GM06990 (cell line): ENCODE measurements at regions not wholly inside any gene's neighbourhood (a gene's known extent, or its start where the extent isn't known, plus 50 kb on each side); places are given as distances from the start of the nearest gene placed in this dataset.

Experiments used
- DNase-seq: peaks from one replicate; pipeline ENCODE4 v3.0.0-alpha.2; 2011; ENCODE audit not compliant: insufficient read length; ENCODE audit errors: extremely low read depth
- H3K27me3 ChIP-seq: replicated peaks from 2 replicates; pipeline ENCODE4 v1.6.0; 2011; ENCODE audit warnings: low read length; ENCODE audit not compliant: control insufficient read depth, insufficient read depth
- H3K36me3 ChIP-seq: 2 replicates; pipeline ENCODE4 v1.5.1; 2011; ENCODE audit warnings: low read length; ENCODE audit not compliant: control insufficient read depth, insufficient read depth
- H3K4me3 ChIP-seq: replicated peaks from 2 replicates; pipeline ENCODE4 v1.5.1; 2011; ENCODE audit warnings: low read depth, mild to moderate bottlenecking, control low read depth, low read length
- TF ChIP-seq, protein P1 (sequence below): IDR thresholded peaks from 2 replicates; pipeline ENCODE4 v1.5.1; 2011; ENCODE audit warnings: low read length, control low read depth, mild to moderate bottlenecking, inconsistent platforms; ENCODE audit not compliant: insufficient read depth, poor library complexity, severe bottlenecking

GRCh38 chr3:124267406-124267805 lies 275.5 kb upstream of the ROPN1 start:
- Histone ChIP-seq H3K36me3 (no peaks in the 10 kb centered on the region), H3K4me3 (no peak overlapping the region), H3K27me3 (no peaks in the 10 kb centered on the region)
- DNase-seq = no peak
- TF ChIP-seq, protein P1, sequence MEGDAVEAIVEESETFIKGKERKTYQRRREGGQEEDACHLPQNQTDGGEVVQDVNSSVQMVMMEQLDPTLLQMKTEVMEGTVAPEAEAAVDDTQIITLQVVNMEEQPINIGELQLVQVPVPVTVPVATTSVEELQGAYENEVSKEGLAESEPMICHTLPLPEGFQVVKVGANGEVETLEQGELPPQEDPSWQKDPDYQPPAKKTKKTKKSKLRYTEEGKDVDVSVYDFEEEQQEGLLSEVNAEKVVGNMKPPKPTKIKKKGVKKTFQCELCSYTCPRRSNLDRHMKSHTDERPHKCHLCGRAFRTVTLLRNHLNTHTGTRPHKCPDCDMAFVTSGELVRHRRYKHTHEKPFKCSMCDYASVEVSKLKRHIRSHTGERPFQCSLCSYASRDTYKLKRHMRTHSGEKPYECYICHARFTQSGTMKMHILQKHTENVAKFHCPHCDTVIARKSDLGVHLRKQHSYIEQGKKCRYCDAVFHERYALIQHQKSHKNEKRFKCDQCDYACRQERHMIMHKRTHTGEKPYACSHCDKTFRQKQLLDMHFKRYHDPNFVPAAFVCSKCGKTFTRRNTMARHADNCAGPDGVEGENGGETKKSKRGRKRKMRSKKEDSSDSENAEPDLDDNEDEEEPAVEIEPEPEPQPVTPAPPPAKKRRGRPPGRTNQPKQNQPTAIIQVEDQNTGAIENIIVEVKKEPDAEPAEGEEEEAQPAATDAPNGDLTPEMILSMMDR = no peak

GRCh38 chr3:124268355-124268754 lies 276.4 kb upstream of the ROPN1 start:
- TF ChIP-seq, protein P1 = no peak
- Histone ChIP-seq H3K27me3 (no peaks in the 10 kb centered on the region), H3K4me3 (no peak overlapping the region), H3K36me3 (no peaks in the 10 kb centered on the region)
- no peak for DNase-seq

GRCh38 chr3:124269619-124270018 lies 277.7 kb upstream of the ROPN1 start:
- H3K36me3 ChIP-seq = no peaks in the 10 kb centered on the region
- no peak overlapping the region for H3K4me3 ChIP-seq
- H3K27me3 ChIP-seq = no peaks in the 10 kb centered on the region
- TF ChIP-seq, protein P1 = no peak
- DNase-seq = no peak

- Histone ChIP-seq H3K36me3 (no peaks in the 10 kb centered on the region), H3K27me3 (no peaks in the 10 kb centered on the region), H3K4me3 (no peak overlapping the region)
- no peak for DNase-seq
- TF ChIP-seq, protein P1 = no peak
Measured at GRCh38 chr3:124272605-124273151, 280.8 kb upstream of the ROPN1 start.

DNA sequence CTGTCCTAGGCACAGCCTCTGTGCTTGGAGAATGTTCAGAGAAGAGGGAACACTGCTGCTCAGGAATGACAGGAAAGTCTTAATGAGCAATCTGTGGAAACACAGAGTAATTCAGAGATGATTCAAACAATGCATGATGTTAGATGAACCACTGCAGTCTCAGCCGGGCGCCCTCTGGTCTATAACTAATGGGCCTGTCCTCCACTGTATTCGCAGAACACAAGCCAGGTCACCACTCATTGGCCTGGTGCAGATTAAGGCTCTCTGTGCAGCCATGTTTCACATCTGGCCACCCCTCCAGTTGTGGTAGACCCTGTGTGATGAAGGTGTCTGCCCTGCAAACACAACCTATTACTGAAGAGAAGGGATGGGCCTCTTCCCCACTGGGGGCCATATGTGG lies 281.7 kb upstream of the ROPN1 start:
- no peaks in the 10 kb centered on the region for H3K27me3 ChIP-seq
- DNase-seq = no peak
- no peaks in the 10 kb centered on the region for H3K36me3 ChIP-seq
- no peak overlapping the region for H3K4me3 ChIP-seq
- TF ChIP-seq, protein P1 = no peak

DNA sequence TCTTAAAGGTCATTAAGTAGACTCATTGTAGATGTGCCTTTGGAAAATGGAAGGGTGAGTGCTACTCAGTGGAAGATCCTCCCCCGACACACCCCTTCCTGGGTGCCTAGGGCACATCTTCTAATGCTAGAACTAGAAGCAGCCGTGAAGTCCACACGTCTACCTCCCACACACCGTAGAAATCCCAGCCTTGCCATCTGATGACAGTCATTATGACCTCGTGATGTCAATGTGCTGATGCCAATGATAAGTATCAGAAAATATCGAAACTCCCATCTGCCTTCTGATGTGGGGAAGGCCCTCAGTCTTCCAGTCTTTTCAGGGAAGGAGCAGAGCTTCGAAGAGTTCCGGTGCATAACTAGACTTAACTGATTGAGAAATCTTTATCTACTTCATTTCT lies 282.1 kb upstream of the ROPN1 start:
- Histone ChIP-seq H3K36me3 (no peaks in the 10 kb centered on the region), H3K4me3 (no peak overlapping the region), H3K27me3 (no peaks in the 10 kb centered on the region)
- DNase-seq = no peak
- TF ChIP-seq, protein P1 = no peak
